ENCODE measurements at regions not wholly inside any gene's neighbourhood (a gene's known extent, or its start where the extent isn't known, plus 50 kb on each side); places are given as distances from the start of the nearest gene placed in this dataset.
A peak's percentile ranks its signal among the peaks of the same experiment; 100 is the strongest.

DNA sequence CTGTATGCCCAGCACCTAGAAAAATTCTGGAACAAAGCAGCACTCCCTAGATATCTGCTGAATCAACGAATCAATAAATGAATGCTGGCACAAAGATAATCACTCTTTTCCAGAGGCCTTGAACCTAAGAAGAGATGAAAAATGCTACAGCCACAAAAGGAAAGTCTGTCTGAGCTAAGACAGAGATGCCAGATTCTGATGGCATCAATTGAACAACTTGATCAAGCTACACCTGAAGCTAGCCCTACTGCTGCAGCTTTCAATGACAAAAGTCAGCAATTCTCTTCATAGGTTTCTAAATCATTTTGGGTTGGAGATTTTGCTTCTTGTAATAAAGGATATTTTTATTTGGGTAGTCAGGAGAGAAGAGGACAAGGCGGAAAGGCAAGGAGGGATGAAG, 305.0 kb upstream of the SULF2 start:
- DNase-seq (ENCODE audit: low read depth) = no peak

DNA sequence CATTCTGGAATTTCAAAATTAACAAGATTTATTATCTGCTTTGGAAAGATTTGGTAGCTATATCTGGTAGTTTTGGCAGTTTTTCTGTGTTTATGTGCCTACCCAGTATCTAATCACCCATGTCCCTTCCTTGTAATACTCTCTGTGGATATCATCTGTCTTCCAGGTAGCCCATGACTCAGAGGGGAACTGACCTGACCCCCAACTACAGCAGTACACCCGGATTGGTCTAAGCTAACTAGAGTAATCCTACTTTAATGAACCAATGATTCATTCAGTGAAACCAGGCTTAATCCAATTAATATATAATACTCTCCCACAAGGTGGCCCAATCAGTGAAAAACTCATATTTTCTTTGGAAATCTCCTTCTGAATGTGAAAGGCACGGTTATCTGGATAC, 295.3 kb upstream of the SULF2 start:
- DNase-seq (ENCODE audit: low read depth) = no peak

DNA sequence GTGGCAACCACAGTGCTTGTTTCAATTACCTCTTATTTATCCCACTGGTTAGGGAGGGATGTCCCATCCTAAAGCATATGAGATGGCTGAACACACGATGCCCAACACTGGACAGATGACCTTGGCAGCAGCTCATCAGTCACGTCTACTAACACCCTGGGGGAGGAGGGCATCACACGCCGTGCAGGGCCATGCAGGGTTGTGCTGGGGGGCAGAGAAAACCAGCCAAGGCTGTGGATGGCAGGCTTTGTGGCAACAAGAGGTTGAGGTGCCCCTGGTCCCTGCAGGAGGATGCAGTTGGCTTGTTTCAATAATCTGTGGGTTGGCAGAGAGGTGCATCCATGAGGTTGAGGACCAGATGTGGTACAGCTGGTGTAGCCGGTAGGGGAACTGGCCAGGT, 293.7 kb upstream of the SULF2 start:
- DNase-seq (ENCODE audit: low read depth) = no peak

DNA sequence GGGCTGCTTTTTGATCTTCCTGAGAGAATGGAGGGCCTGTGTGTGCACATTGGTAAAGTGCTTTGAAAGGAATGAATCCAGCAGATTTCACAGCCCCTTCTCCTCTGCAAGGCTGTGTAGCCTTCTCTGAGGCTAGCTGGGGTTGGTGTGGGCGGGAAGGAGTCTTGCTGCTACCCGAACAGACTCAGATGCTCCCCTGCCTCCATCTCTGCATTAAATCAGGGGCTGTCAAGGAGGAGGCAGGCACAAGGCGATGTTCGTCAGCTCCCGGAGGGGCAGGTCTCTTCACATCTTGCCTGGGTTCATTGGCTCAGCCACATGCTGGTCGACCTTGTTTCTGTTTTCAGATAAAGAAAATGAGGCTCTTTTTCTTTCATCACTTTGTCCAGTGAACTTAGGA, 291.5 kb upstream of the SULF2 start:
- DNase-seq (ENCODE audit: low read depth) = no peak

DNA sequence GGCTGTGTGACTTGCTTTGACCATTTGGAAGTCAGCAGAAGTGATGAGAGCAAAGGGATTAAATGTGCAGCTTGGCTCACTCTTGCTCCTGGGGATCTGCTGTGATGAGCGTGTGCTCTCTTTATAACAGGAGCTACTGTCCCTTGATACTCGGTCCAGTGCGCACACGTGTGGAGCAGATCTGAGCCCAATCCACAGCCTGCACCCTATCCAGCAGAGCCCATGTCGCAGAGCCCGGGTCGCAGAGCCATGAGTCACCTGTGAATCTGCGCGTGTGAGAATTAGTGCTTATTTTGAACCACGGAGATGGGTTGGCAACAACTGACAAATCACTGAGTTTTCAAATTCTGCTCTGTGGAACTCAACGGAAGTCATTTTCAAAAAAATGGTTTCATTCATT, 291.0 kb upstream of the SULF2 start:
- no peak for DNase-seq (ENCODE audit: low read depth)

DNA sequence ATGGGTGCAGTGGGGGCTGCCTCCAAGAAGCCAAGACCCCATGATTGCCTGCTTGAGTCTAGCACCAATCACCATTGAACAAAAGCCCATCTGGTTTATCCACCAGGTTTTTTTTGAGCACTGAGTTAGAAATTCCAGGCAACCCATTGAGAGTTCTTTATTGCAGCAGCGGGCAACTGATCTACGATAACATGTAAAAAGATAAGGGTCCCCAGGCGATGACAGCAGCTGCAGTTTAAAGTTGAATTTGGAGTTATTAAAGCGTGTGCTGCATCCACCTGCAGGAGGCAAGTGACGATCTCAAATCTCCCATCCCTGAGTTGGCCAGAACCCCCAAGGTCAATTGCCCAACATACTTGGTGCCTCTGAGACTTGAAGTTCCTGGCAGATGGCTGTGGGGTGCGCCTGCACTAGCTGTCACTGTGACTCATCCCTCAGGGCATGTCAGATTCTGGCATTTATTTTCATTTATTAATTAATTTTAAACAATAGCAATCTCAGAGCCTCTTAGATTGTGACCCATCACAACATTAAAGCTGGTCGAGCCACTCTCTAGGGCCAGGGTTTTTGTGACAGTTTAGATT, 290.4 kb upstream of the SULF2 start:
- DNase-seq (ENCODE audit: low read depth) = no peak

DNA sequence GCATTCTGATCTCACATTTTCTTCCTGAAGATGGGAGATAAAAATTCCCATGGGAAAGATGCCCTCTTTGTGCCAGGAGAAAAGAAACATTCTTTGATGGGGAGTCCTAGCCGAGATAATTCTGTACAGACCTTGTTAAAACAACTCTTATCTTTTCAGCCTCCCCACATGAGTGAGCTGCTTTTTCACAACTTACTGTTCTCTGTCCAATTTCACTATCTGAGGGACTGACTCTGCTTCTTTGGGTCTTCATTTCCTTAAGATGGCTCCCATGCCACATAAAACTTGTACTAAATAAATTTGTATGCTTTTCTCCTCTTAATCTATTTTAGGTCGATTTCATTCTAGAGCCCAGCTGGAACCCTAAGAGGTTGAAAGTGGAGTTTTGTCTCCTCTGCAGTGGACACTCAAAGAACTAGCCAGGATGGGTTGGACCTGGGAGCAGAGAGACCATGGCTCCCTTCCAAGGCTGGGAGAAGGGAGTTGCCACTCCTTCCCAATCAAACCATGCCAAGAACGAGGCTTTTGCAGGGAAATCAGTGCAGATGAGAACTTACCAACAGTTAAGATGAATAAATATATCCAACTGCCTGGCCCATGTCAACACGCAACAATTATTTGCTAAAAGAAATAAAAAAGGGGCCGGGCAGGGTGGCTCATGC, 285.8 kb upstream of the SULF2 start:
- no peak for DNase-seq (ENCODE audit: low read depth)

DNA sequence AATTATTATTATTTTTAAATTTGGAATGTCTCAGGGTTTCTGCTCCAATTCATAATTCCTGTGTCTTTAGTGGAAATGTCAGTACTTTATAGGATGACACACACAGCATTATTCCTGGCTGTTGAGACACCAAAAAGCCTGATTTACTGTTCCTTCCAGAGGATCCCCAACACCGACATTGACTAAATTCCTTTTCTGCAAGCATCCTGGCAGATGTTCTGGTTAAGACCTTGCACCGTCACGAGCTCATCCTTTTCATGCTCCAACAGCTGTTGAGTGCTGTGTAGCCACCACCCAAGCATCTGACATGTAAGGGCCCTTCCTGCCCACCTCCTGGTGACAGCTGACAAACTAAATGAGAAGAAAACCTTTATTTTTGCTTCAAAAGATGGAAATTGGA, 284.3 kb upstream of the SULF2 start:
- DNase-seq (ENCODE audit: low read depth) = no peak

DNA sequence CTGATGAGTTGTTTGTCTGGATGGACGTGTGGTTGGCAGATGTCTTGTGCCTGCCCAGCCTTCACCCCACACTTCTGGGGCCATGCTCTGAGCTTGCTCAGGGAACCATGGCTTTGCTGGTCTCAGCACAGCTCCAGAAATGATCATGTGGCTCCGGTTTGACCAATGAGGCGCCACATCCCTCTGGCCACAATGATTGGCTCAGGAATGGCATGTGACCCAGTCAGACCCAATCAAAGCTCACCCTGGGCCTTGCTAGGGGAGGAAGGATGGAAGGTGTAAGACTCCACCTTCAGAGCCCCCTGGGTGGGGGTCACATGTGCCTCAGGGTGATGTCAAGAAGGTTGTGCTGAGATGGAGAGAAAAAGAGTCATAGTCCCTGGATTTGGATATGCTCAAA, 281.6 kb upstream of the SULF2 start:
- DNase-seq (ENCODE audit: low read depth) = no peak

DNA sequence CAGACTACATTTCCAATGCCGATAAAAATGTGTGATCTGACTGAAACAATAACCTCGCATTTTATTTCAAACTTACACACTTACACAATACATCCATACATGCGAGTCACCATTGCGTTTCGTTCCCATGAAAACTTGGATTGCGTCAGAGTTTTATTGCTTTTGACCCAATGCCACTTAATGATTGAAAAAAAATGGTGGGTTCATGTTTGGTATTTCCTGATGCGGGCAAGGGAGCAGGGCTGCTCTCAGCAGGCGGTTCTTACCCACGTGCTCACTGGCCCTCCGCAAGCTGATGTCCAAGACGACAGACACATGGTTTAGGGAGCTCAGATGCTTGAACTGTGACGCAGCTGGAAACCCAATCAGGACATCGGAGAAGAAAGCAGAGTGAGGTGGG, 281.0 kb upstream of the SULF2 start:
- DNase-seq (ENCODE audit: low read depth) = peak; percentile 7

DNA sequence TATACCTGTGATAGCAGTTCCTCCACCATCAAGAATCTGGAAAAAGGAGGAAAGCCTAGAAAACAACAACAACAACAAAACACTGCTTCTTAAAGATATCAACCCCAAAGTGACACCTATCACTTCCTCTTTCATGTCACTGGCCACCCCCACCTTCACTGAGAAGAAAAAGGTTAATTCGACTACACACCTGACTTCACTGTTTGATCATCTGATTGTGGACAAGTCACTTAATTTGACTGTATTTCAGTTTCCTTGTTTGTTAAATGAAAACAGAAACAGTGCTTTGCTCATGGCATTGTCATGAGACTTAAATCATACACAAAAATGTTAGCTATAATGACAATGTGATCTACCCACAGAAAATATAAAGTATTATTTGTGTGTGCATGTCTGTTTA, 280.6 kb upstream of the SULF2 start:
- no peak for DNase-seq (ENCODE audit: low read depth)

DNA sequence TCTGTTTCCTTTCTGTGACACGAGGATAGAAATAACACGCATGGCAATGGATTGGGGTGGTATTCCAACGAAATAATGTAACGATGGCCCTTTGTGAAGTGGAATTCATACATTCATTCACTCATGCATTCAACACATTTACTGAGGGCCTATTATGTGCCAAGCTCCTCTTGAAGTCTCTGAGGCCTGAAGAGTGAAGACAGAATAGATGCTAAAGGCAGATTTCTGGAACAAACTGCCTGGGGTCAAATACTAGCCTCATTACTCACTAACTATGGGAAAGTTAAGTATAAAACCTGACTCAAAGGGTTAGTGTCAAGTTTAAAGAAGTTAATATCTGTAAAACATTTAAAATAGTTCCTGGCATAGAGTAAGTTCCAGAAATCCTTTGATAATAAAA, 279.6 kb upstream of the SULF2 start:
- no peak for DNase-seq (ENCODE audit: low read depth)

DNA sequence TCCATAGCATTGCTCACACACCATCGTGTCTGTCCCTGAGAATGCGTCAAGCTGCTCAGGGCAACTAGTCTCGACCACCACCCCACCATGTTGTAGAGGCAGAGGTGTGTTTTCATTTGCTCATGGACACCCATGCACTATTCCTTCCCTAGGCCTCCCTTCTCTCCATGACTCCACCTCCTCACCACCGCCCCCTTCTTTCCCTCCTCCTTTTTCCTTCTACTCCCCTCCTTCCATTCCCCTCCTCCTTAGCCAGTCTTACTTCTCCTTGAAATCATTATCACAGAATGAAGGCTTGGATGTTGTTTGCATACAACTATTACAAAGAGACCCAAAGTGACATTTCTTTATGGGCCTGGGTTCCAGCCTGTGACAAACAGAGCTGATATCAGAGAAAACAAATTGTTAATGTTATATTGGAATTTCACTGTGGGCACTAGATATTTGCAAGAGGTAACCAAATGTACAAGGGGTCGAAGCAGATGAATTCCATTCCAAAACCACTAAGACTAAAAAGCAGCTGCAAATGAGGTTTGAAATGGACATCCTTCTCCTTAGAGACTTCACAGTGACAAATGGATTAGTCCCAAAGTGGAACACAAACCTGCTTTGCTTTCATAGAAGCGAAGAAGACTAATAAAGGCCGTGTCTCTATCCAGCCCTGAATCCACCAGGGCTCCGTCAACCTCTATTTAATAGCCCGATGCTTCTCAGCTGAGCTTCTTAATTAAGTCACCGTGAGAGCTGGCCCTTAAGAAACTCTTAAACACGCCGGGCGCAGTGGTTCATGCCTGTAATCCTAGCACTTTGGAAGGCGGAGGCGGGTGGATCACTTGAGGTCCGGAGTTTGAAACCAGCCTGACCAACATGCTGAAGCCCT, 275.8 kb upstream of the SULF2 start:
- DNase-seq (ENCODE audit: low read depth) = no peak

DNA sequence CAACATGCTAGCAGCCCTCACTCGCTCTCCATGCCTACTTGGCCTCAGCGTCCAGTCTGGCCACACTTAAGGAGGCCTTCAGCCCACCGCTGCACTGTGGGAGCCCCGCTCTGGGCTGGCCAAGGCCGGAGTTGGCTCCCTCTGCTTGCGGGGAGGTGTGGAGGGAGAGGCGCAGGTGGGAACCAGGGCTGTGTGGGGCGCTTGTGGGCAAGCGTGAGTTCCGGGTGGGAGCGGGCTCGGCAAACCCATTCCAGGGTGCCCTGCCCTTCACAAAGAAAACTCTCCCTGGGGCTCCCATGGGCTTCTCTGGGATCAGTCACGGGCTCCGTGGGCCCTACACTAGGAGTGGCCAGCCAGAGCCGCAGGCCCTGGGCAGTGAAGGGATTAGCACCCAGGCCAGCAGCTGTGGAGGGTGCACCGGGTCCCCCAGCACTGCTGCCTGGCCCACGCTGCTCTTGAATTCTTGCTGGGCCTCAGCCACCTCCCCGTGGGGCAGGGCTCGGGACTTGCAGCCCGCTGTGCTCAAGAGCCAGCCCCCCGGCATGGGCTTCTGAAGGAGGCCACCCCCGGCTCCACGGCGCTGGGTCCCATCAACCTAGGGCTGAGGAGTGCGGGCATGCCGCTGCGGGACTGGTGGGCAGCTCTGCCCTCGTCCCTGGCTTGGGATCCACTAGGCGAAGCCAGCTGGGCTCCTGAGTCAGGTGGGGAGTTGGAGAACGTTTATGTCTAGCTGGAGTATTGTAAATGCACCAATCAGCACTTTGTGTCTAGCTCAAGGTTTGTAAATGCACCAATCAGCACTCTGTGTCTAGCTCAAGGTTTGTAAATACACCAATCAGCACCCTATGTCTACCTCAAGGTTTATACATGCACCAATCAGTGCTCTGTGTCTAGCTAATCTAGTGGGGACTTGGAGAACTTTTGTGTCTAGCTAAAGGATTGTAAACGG, 273.6 kb upstream of the SULF2 start:
- no peak for DNase-seq (ENCODE audit: low read depth)

DNA sequence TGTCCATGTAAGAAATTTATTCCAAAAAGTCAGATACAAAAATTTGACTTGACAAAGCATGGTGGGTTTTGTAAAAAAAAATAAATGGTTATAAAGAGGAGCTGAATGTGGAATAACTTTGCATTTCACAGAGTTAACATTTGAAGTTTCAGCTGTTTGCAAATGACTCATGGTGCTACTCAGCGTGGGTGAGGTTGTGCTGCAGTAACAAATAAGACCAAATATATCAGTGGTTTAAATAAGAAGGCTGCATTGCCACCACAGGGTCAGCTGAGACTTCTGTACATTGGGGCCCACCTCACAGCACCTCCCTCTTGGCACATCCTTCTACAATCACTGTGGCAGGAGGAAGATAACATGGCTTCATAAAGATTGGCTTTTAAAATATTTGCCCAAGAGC, 272.5 kb upstream of the SULF2 start:
- DNase-seq (ENCODE audit: low read depth) = no peak

DNA sequence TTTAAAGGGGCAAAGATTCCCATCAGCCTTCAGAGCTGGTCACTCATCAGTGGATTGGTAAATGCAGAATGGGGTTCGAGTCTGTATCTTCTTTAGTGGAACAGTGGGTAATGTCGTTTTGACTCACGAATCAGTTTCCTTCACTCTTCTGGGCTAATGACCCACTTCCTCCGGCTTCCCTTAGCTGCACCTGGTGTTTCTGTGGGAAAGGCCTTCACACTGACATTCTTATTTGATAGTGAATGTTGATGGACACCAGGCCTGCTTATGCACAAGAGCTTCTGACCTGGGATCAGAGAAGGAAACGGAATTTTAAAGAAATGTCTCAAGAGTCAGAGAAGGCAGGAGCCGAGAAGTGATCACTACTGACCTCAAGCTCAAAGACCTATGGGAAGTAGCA, 272.0 kb upstream of the SULF2 start:
- no peak for DNase-seq (ENCODE audit: low read depth)

DNA sequence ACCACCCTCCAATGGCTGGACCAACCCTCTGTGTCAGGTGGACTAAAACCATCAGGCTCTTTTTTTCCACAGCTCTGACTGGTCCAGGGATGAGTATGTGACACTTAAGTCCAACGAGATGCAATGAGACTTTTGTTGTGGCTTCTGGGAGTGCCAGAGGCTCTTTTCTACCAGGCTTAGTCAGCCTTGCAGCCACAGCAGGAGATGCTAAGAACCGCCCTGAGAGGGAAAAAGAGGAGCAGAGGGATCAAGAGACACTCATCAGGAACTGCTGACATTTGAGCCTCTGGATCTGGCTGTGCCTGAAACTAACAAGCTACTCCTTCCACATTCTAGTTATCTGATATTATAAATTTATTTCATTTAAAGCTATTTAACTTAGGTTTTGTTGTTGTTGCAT, 270.9 kb upstream of the SULF2 start:
- no peak for DNase-seq (ENCODE audit: low read depth)

DNA sequence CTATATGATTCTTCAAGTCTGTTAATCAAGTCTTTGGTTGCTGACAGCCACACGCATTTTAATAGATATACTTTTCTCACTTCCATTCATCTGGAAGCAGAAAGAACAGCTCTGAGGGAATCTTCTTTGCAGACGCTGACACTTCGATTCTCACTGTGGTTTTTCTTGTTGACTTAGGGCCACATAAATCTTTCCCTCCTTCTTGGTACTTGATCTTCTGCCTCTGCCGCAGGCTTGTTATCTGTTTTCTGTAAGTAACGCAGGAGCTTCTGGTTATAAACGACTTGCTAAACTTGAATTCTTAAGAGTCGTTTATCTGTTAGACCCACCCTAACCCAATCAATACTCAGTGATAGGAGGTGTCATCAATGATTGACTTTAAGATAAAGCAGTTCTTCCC, 268.8 kb upstream of the SULF2 start:
- no peak for DNase-seq (ENCODE audit: low read depth)

DNA sequence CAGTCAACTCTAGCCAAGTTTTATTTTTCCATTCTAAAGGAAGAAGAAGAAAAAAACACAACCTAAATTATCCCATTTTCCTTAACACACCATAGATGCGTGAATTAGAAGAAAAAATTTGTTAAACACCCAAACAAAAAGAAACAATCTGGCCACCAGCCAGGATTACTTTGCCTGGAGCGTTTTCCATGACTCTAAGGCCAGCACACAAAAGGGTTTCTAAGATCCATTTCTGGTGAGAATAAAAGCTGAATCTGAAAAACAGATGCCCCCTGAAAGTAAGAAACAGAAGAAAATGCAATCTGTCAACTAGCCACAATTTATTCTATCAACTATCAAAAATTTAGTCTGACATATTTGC, 267.2 kb upstream of the SULF2 start:
- DNase-seq (ENCODE audit: low read depth) = peak; percentile 9

DNA sequence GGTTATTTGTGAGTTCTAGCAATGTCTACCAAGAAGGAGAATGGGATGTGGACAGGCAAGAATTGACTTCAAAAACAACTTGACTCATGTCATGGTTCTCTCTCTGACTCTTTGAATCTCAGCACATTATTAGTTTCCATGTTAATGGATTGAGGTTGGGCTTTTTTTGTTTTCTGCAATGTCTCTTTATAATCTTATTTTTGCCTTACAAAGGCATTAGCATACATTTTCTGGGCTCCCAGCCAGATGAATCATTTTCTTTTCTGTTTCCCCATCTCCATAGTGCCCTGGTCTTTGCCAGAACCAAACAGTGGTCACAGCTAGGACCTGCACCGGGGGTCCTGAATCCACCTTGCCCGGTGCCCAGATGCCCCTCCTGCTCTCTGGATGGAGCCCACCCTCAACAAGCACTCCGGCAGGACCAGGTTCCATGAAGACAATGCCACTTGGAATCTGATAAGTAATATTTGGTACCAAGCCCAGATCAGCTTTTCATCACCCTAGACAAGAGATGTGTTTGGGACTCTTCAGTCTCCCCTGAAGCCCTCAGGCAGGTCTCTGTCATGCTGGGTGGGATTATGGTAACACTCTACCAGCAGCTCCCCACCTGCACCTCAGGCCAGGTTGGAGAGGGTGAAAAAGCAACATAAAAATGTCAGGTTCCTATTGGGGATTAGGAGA, 266.7 kb upstream of the SULF2 start:
- peak; percentile 56 for DNase-seq (ENCODE audit: low read depth)

DNA sequence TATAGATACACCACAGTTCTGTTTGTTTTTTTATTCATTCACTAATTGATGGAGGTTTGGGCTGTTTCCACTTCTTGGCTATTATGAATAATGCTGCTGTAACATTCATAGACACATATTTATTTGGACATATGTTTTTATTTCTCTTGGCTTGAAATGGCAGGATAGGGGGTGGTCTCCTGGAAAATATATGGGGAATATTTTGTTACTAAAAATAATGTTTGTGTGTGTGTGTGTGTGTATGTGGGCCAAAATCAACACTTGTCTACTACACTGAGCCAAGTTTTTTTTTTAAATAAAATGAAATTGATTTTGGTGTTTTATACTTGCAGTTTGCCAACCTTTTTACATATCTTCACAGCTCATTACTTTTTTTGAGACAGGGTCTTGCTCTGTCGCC, 264.4 kb upstream of the SULF2 start:
- DNase-seq (ENCODE audit: low read depth) = no peak

DNA sequence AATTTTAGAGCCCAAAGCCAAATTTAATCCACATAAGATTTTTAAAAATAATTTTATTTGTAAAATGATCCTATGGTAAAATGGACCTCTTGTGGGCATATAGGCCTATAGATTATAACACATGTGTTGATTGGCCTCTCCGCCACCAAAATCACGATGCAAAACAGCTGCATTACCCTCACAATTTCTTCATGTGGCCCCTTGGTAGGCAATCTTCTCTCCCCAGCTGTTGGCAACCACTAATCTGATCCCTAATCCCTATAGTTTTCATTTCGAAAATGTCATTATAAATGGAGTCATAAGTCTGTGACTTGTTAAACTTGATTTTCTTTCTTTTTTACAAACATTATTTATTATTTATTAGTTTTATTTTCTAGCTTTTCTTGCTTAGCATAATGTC, 263.9 kb upstream of the SULF2 start:
- DNase-seq (ENCODE audit: low read depth) = no peak
